ENCODE measurements at regions not wholly inside any gene's neighbourhood (a gene's known extent, or its start where the extent isn't known, plus 50 kb on each side); places are given as distances from the start of the nearest gene placed in this dataset.

DNA sequence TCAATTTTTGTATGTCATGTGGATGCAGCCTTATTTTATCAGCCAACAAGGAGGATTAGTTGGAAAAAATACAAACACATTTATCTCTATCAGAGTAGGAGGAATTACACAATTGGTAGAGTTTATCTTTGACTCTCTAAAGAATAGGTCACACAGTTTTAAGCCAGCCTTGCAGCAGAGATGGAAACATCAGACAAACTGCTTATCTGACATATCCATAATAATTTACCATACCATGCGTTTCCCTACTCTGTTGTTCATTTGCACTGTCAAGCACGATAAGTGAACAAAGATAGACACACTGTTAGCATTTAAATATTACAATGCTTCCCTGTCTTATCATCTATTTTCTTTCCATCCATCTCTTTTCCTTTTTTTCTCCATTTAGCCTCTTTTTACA, 283.7 kb upstream of the SMIM30 start:
- Histone ChIP-seq H3K4me3 (ENCODE audit: low read depth, low read length) (no peak overlapping the region), H3K9ac (no peak overlapping the region), H3K4me2 (ENCODE audit: low read length) (no peak overlapping the region), H3K27ac (peak overlapping the region; percentile 65), H2AFZ (no peak overlapping the region), H3K9me3 (ENCODE audit: control insufficient read depth, low read length) (no peaks in the 10 kb centered on the region), H3K4me1 (peaks cover 10% of the 10 kb centered on the region), H3K79me2 (no peaks in the 10 kb centered on the region), H3K27me3 (ENCODE audit: control insufficient read depth, insufficient read depth, low read length) (no peaks in the 10 kb centered on the region), H3K36me3 (ENCODE audit: control insufficient read depth, insufficient read depth, low read length) (no peaks in the 10 kb centered on the region)
- TF ChIP-seq, protein P1, sequence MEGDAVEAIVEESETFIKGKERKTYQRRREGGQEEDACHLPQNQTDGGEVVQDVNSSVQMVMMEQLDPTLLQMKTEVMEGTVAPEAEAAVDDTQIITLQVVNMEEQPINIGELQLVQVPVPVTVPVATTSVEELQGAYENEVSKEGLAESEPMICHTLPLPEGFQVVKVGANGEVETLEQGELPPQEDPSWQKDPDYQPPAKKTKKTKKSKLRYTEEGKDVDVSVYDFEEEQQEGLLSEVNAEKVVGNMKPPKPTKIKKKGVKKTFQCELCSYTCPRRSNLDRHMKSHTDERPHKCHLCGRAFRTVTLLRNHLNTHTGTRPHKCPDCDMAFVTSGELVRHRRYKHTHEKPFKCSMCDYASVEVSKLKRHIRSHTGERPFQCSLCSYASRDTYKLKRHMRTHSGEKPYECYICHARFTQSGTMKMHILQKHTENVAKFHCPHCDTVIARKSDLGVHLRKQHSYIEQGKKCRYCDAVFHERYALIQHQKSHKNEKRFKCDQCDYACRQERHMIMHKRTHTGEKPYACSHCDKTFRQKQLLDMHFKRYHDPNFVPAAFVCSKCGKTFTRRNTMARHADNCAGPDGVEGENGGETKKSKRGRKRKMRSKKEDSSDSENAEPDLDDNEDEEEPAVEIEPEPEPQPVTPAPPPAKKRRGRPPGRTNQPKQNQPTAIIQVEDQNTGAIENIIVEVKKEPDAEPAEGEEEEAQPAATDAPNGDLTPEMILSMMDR (IDR thresholded peaks at IDR 0.05), result no peak

DNA sequence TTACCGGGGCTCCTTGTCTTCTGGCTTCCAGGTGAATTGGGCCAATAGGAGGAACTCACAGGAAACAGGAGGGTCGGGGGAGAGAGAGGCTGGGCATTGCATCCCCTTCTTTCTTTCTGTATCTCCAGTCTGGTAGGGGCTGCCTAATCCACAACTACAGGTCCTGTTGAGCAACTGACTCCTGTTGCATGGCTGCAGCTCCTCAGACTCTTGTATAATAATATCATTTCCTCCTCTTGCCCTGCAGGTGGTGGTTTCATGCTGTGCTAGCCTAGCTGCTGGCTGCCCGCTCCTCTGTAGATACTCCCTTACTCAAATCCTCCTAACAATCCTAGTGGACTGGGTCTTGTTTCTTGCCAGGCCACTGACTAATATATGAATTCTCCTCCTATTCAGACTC, 276.5 kb upstream of the SMIM30 start:
- Histone ChIP-seq H3K79me2 (no peaks in the 10 kb centered on the region), H3K4me2 (ENCODE audit: low read length) (no peak overlapping the region), H3K27ac (peak overlapping the region; percentile 11), H3K4me1 (peaks cover 29% of the 10 kb centered on the region), H3K27me3 (ENCODE audit: control insufficient read depth, insufficient read depth, low read length) (no peaks in the 10 kb centered on the region), H3K9me3 (ENCODE audit: control insufficient read depth, low read length) (no peaks in the 10 kb centered on the region), H3K4me3 (ENCODE audit: low read depth, low read length) (no peak overlapping the region), H3K9ac (no peak overlapping the region), H3K36me3 (ENCODE audit: control insufficient read depth, insufficient read depth, low read length) (no peaks in the 10 kb centered on the region), H2AFZ (peak overlapping the region; percentile 66)
- TF ChIP-seq, protein P1 (IDR thresholded peaks at IDR 0.05), result peak; percentile 5

DNA sequence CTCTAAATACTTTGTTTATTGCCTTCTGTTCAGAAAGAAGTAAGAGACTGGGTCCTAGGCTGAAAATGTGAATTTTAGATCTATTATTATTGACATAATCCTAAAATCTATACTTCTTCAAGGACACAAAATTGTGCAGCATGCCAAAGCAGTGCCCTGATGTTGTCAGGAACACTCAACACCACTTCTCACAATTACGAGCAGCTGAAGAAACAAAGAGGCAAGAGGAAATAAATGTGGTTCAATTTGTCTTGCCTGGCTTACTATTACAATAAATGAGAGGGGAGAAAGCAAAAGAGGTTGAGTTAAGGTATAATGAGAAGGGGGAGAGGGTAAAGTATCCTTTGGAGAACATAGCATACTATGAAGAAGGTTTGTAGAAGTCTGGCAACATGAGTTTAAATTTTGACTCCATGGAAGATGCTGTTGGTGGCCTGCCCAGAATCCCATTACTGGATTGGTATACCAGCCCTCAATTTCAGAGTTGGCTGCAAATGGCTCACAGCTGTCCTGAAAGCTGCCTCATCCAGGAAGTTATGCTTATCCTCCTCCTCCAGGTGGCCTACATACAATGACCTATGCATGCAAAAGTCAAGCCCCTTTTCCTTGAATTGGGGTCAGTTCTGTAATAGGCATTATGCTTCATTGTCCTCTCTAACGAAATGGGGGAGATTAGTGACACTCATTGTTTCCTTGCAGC, 274.6 kb upstream of the SMIM30 start:
- no peaks in the 10 kb centered on the region for H3K27me3 ChIP-seq (ENCODE audit: control insufficient read depth, insufficient read depth, low read length)
- peak overlapping the region; percentile 76 for H3K27ac ChIP-seq
- no peak overlapping the region for H3K9ac ChIP-seq
- H2AFZ ChIP-seq, result peak overlapping the region; percentile 48
- H3K4me3 ChIP-seq (ENCODE audit: low read depth, low read length), result no peak overlapping the region
- no peaks in the 10 kb centered on the region for H3K36me3 ChIP-seq (ENCODE audit: control insufficient read depth, insufficient read depth, low read length)
- peaks cover 29% of the 10 kb centered on the region for H3K4me1 ChIP-seq
- no peaks in the 10 kb centered on the region for H3K79me2 ChIP-seq
- H3K9me3 ChIP-seq (ENCODE audit: control insufficient read depth, low read length), result no peaks in the 10 kb centered on the region
- TF ChIP-seq, protein P1 (IDR thresholded peaks at IDR 0.05), result no peak
- H3K4me2 ChIP-seq (ENCODE audit: low read length), result peak overlapping the region; percentile 4

GRCh38 chr7:113392421-113392820, 274.1 kb upstream of the SMIM30 start:
- TF ChIP-seq, protein P1 (IDR thresholded peaks at IDR 0.05), result no peak
- H3K27me3 ChIP-seq (ENCODE audit: control insufficient read depth, insufficient read depth, low read length), result no peaks in the 10 kb centered on the region
- H3K9ac ChIP-seq, result no peak overlapping the region
- H3K4me3 ChIP-seq (ENCODE audit: low read depth, low read length), result no peak overlapping the region
- peak overlapping the region; percentile 76 for H3K27ac ChIP-seq
- no peaks in the 10 kb centered on the region for H3K79me2 ChIP-seq
- peaks cover 29% of the 10 kb centered on the region for H3K4me1 ChIP-seq
- H3K4me2 ChIP-seq (ENCODE audit: low read length), result peak overlapping the region; percentile 4
- H2AFZ ChIP-seq, result peak overlapping the region; percentile 48
- H3K9me3 ChIP-seq (ENCODE audit: control insufficient read depth, low read length), result no peaks in the 10 kb centered on the region
- H3K36me3 ChIP-seq (ENCODE audit: control insufficient read depth, insufficient read depth, low read length), result no peaks in the 10 kb centered on the region

DNA sequence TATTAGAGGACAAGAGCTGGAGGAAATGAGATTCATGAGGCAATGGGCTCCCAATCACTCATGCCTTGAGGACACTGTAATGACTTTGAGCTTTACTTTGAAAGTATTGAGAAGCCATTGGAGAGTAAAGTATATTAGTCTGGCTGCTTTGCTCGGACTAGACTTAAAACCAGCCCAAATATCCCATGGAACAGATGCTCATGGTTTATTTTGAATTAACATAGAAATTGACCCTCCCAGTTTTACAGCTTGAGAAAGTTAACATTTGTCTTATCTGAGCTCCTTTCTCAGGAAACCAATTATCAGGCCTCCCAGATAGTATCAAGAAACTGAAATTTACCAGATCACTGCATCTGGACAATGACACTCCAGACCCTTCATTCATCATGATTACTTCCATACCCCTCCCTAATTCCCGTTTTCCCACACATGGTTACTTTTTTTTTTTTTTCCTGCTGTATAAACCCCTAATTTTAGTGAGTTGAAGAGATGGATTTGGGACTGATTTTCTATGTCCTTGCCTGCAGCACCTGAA, 270.8 kb upstream of the SMIM30 start:
- H3K4me1 ChIP-seq, result peaks cover 14% of the 10 kb centered on the region
- no peak overlapping the region for H3K4me2 ChIP-seq (ENCODE audit: low read length)
- no peaks in the 10 kb centered on the region for H3K27me3 ChIP-seq (ENCODE audit: control insufficient read depth, insufficient read depth, low read length)
- H3K4me3 ChIP-seq (ENCODE audit: low read depth, low read length), result no peak overlapping the region
- TF ChIP-seq, protein P1 (IDR thresholded peaks at IDR 0.05), result no peak
- H3K79me2 ChIP-seq, result no peaks in the 10 kb centered on the region
- H3K9ac ChIP-seq, result no peak overlapping the region
- H3K27ac ChIP-seq, result no peak overlapping the region
- H3K36me3 ChIP-seq (ENCODE audit: control insufficient read depth, insufficient read depth, low read length), result no peaks in the 10 kb centered on the region
- H3K9me3 ChIP-seq (ENCODE audit: control insufficient read depth, low read length), result no peaks in the 10 kb centered on the region
- H2AFZ ChIP-seq, result no peak overlapping the region

Measured in parathyroid adenoma (tissue), 2 donors.